ENCODE measurements at regions not wholly inside any gene's neighbourhood (a gene's known extent, or its start where the extent isn't known, plus 50 kb on each side); places are given as distances from the start of the nearest gene placed in this dataset.

- TF ChIP-seq, protein P1, sequence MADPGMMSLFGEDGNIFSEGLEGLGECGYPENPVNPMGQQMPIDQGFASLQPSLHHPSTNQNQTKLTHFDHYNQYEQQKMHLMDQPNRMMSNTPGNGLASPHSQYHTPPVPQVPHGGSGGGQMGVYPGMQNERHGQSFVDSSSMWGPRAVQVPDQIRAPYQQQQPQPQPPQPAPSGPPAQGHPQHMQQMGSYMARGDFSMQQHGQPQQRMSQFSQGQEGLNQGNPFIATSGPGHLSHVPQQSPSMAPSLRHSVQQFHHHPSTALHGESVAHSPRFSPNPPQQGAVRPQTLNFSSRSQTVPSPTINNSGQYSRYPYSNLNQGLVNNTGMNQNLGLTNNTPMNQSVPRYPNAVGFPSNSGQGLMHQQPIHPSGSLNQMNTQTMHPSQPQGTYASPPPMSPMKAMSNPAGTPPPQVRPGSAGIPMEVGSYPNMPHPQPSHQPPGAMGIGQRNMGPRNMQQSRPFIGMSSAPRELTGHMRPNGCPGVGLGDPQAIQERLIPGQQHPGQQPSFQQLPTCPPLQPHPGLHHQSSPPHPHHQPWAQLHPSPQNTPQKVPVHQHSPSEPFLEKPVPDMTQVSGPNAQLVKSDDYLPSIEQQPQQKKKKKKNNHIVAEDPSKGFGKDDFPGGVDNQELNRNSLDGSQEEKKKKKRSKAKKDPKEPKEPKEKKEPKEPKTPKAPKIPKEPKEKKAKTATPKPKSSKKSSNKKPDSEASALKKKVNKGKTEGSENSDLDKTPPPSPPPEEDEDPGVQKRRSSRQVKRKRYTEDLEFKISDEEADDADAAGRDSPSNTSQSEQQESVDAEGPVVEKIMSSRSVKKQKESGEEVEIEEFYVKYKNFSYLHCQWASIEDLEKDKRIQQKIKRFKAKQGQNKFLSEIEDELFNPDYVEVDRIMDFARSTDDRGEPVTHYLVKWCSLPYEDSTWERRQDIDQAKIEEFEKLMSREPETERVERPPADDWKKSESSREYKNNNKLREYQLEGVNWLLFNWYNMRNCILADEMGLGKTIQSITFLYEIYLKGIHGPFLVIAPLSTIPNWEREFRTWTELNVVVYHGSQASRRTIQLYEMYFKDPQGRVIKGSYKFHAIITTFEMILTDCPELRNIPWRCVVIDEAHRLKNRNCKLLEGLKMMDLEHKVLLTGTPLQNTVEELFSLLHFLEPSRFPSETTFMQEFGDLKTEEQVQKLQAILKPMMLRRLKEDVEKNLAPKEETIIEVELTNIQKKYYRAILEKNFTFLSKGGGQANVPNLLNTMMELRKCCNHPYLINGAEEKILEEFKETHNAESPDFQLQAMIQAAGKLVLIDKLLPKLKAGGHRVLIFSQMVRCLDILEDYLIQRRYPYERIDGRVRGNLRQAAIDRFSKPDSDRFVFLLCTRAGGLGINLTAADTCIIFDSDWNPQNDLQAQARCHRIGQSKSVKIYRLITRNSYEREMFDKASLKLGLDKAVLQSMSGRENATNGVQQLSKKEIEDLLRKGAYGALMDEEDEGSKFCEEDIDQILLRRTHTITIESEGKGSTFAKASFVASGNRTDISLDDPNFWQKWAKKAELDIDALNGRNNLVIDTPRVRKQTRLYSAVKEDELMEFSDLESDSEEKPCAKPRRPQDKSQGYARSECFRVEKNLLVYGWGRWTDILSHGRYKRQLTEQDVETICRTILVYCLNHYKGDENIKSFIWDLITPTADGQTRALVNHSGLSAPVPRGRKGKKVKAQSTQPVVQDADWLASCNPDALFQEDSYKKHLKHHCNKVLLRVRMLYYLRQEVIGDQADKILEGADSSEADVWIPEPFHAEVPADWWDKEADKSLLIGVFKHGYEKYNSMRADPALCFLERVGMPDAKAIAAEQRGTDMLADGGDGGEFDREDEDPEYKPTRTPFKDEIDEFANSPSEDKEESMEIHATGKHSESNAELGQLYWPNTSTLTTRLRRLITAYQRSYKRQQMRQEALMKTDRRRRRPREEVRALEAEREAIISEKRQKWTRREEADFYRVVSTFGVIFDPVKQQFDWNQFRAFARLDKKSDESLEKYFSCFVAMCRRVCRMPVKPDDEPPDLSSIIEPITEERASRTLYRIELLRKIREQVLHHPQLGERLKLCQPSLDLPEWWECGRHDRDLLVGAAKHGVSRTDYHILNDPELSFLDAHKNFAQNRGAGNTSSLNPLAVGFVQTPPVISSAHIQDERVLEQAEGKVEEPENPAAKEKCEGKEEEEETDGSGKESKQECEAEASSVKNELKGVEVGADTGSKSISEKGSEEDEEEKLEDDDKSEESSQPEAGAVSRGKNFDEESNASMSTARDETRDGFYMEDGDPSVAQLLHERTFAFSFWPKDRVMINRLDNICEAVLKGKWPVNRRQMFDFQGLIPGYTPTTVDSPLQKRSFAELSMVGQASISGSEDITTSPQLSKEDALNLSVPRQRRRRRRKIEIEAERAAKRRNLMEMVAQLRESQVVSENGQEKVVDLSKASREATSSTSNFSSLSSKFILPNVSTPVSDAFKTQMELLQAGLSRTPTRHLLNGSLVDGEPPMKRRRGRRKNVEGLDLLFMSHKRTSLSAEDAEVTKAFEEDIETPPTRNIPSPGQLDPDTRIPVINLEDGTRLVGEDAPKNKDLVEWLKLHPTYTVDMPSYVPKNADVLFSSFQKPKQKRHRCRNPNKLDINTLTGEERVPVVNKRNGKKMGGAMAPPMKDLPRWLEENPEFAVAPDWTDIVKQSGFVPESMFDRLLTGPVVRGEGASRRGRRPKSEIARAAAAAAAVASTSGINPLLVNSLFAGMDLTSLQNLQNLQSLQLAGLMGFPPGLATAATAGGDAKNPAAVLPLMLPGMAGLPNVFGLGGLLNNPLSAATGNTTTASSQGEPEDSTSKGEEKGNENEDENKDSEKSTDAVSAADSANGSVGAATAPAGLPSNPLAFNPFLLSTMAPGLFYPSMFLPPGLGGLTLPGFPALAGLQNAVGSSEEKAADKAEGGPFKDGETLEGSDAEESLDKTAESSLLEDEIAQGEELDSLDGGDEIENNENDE (IDR thresholded peaks at IDR 0.05; ENCODE audit: insufficient replicate concordance, low read length) = no peak
These were observed 148.5 kb upstream of the PDE7B start (continued) for GRCh38 chr6:135703007-135703406.
